Prostate gland (tissue), 2 donors: ENCODE measurements at regions not wholly inside any gene's neighbourhood (a gene's known extent, or its start where the extent isn't known, plus 50 kb on each side); places are given as distances from the start of the nearest gene placed in this dataset.

Experiments used
- CTCF ChIP-seq, 4 experiments: fragments of 200-600 bp in 2 of 4; fragments of 450-650 bp in 2 of 4; sonication (generic) in 2 of 4; IDR thresholded peaks; 1 replicate in 3 of 4; 2 replicates in 1 of 4; pipeline ENCODE4 v1.5.1; 2016 to 2019; ENCODE audit warnings: antibody characterized with exemption in 4 of 4, mild to moderate bottlenecking in 2 of 4, moderate library complexity in 2 of 4
- POLR2A ChIP-seq: fragments of 450-650 bp; IDR thresholded peaks from one replicate; pipeline ENCODE4 v1.6.1; 2016; ENCODE audit warnings: antibody characterized with exemption, mild to moderate bottlenecking
- POLR2AphosphoS5 ChIP-seq: sonication (generic); formaldehyde crosslinking; IDR thresholded peaks from one replicate; pipeline ENCODE4 v1.6.1; 2017; ENCODE audit warnings: antibody characterized with exemption

- TF ChIP-seq CTCF (IDR thresholded peaks at IDR 0.05) (no peak), POLR2A (no peak), POLR2AphosphoS5 (no peak)
Observed at GRCh38 chr7:94061326-94061725, 57.2 kb upstream of the BET1 start.
